GM23338 (cell line): ENCODE measurements at regions not wholly inside any gene's neighbourhood (a gene's known extent, or its start where the extent isn't known, plus 50 kb on each side); places are given as distances from the start of the nearest gene placed in this dataset.

Experiments
- ATAC-seq: fragments of 200-7000 bp; cut with Tn5 transposase; 3 replicates; pipeline ENCODE4 v1.9.1; 2020
- DNase-seq: peaks from one replicate; pipeline ENCODE4 v3.0.0-alpha.2; 2015; ENCODE audit warnings: low spot score
- H2AFZ ChIP-seq: fragments of 200-600 bp; sonication (generic); 2 replicates; pipeline ENCODE4 v1.8.0; 2016; ENCODE audit warnings: antibody characterized with exemption, mild to moderate bottlenecking, moderate library complexity
- H3F3A ChIP-seq: fragments of 200-600 bp; sonication (generic); replicated peaks from 2 replicates; pipeline ENCODE4 v1.8.0; 2017; ENCODE audit warnings: antibody characterized with exemption, mixed run types, low read depth
- H3K27ac ChIP-seq: fragments of 200-600 bp; sonication (generic); 2 replicates; pipeline ENCODE4 v1.6.1; 2016; ENCODE audit warnings: low read depth
- H3K27me3 ChIP-seq: fragments of 200-600 bp; sonication (generic); 2 replicates; pipeline ENCODE4 v1.8.0; 2016; ENCODE audit warnings: mild to moderate bottlenecking, mixed run types, moderate library complexity; ENCODE audit not compliant: insufficient read depth
- H3K36me3 ChIP-seq: fragments of 200-600 bp; sonication (generic); 2 replicates; pipeline ENCODE4 v1.8.0; 2016; ENCODE audit warnings: mild to moderate bottlenecking; ENCODE audit not compliant: insufficient read depth
- H3K4me1 ChIP-seq: fragments of 200-600 bp; sonication (generic); 2 replicates; pipeline ENCODE4 v1.8.0; 2016; ENCODE audit warnings: mild to moderate bottlenecking, moderate library complexity; ENCODE audit not compliant: insufficient read depth
- H3K4me2 ChIP-seq: fragments of 200-600 bp; sonication (generic); 2 replicates; pipeline ENCODE4 v1.7.1; 2017; ENCODE audit warnings: mixed run types
- H3K4me3 ChIP-seq: fragments of 200-600 bp; sonication (generic); 2 replicates; pipeline ENCODE4 v1.6.1; 2016; ENCODE audit warnings: mixed run types
- H3K79me2 ChIP-seq: fragments of 200-600 bp; sonication (generic); replicated peaks from 2 replicates; pipeline ENCODE4 v1.8.0; 2017; ENCODE audit warnings: mild to moderate bottlenecking; ENCODE audit not compliant: insufficient read depth
- H3K9me2 ChIP-seq: fragments of 200-600 bp; sonication (generic); 2 replicates; pipeline ENCODE4 v1.8.0; 2017; ENCODE audit not compliant: insufficient read depth
- H4K20me1 ChIP-seq: fragments of 200-600 bp; sonication (generic); replicated peaks from 2 replicates; pipeline ENCODE4 v1.8.0; 2017; ENCODE audit warnings: mild to moderate bottlenecking; ENCODE audit not compliant: insufficient read depth
- H3K27ac Mint-ChIP-seq: 2 replicates; pipeline ENCODE4 v1.8.0; 2020; ENCODE audit warnings: inconsistent platforms, mild to moderate bottlenecking, moderate library complexity, mixed read lengths
- H3K27me3 Mint-ChIP-seq: 3 replicates; pipeline ENCODE4 v1.8.0; 2022; ENCODE audit warnings: low read depth, mild to moderate bottlenecking, moderate library complexity, mixed read lengths, inconsistent platforms; ENCODE audit not compliant: insufficient read depth, poor library complexity
- H3K36me3 Mint-ChIP-seq: 3 replicates; pipeline ENCODE4 v1.8.0; 2021; ENCODE audit warnings: low read depth, mild to moderate bottlenecking, inconsistent platforms, moderate library complexity, mixed read lengths
- H3K4me1 Mint-ChIP-seq: 3 replicates; pipeline ENCODE4 v1.8.0; 2020; ENCODE audit warnings: mild to moderate bottlenecking, inconsistent platforms, mixed read lengths
- H3K4me3 Mint-ChIP-seq: 3 replicates; pipeline ENCODE4 v1.8.0; 2021; ENCODE audit warnings: moderate library complexity, mild to moderate bottlenecking, inconsistent platforms, mixed read lengths
- H3K9me3 Mint-ChIP-seq: 3 replicates; pipeline ENCODE4 v1.8.0; 2020; ENCODE audit warnings: moderate library complexity, mild to moderate bottlenecking, inconsistent platforms, mixed read lengths
- CREB1 ChIP-seq: fragments of 250-450 bp; sonication (Bioruptor Pico); IDR thresholded peaks from 2 replicates; pipeline ENCODE4 v1.5.0; 2020; ENCODE audit warnings: low read depth, mild to moderate bottlenecking, moderate library complexity
- CTCF ChIP-seq, 2 experiments: fragments of 200-600 bp in 1 of 2; sonication (generic) in 1 of 2; conservative IDR thresholded peaks; 2 replicates each; pipeline versions ENCODE4 v1.5.1 to v1.6.1; 2016 to 2017; ENCODE audit warnings: antibody characterized with exemption in 2 of 2, low read depth in 2 of 2, mild to moderate bottlenecking in 2 of 2, moderate library complexity in 1 of 2
- ETS1 ChIP-seq: IDR thresholded peaks from 2 replicates; pipeline ENCODE4 v1.6.1; 2016; ENCODE audit warnings: antibody characterized with exemption
- EZH2 ChIP-seq: fragments of 200-600 bp; sonication (generic); IDR thresholded peaks from one replicate; pipeline ENCODE4 v1.8.0; 2017; ENCODE audit warnings: antibody characterized with exemption, mild to moderate bottlenecking, low read depth; ENCODE audit not compliant: unreplicated experiment
- EZH2phosphoT487 ChIP-seq: fragments of 200-600 bp; sonication (generic); IDR thresholded peaks from one replicate; pipeline ENCODE4 v1.8.1; 2018; ENCODE audit warnings: antibody characterized with exemption; ENCODE audit not compliant: unreplicated experiment
- JUNB ChIP-seq: IDR thresholded peaks from one replicate; pipeline ENCODE4 v1.6.1; 2016; ENCODE audit warnings: antibody characterized with exemption; ENCODE audit not compliant: unreplicated experiment
- NANOG ChIP-seq: IDR thresholded peaks from 2 replicates; pipeline ENCODE4 v1.6.1; 2016; ENCODE audit warnings: antibody characterized with exemption, borderline replicate concordance
- POLR2AphosphoS5 ChIP-seq: IDR thresholded peaks from 2 replicates; pipeline ENCODE4 v1.6.1; 2016; ENCODE audit warnings: antibody characterized with exemption, low read depth
- REST ChIP-seq: IDR thresholded peaks from one replicate; pipeline ENCODE4 v1.6.1; 2018; ENCODE audit warnings: antibody characterized with exemption; ENCODE audit not compliant: unreplicated experiment
- STAT1 ChIP-seq: IDR thresholded peaks from one replicate; pipeline ENCODE4 v1.6.1; 2016; ENCODE audit warnings: antibody characterized with exemption; ENCODE audit not compliant: unreplicated experiment
- ZNF114 ChIP-seq: fragments of 250-450 bp; sonication (Bioruptor Pico); IDR thresholded peaks from 2 replicates; pipeline ENCODE4 v1.5.0; 2020; ENCODE audit warnings: mild to moderate bottlenecking, moderate library complexity
- ZNF331 ChIP-seq: fragments of 250-450 bp; sonication (Bioruptor Pico); IDR thresholded peaks from 2 replicates; pipeline ENCODE4 v1.5.0; 2020; ENCODE audit warnings: low read depth, mild to moderate bottlenecking, moderate library complexity
- ZNF462 ChIP-seq: fragments of 250-450 bp; sonication (Bioruptor Pico); IDR thresholded peaks from 2 replicates; pipeline ENCODE4 v1.5.0; 2020; ENCODE audit warnings: mild to moderate bottlenecking, moderate library complexity

- Mint-ChIP-seq H3K27me3 (no peaks in the 10 kb centered on the region), H3K36me3 (no peaks in the 10 kb centered on the region; the same call in 2 of the 3 replicates), H3K27ac (no peak overlapping the region), H3K4me1 (no peaks in the 10 kb centered on the region), H3K4me3 (no peak overlapping the region), H3K9me3 (no peaks in the 10 kb centered on the region)
- no peak overlapping the region for H3K27ac ChIP-seq
- no peak for TF ChIP-seq STAT1
- TF ChIP-seq ZNF331 (CRISPR knock-in tag): no peak
- TF ChIP-seq ZNF114 (CRISPR knock-in tag): no peak
- no peak for TF ChIP-seq REST
- TF ChIP-seq CTCF (conservative IDR thresholded peaks at IDR 0.05; ENCODE audit: low read depth in 2 of 2): no peak
- TF ChIP-seq NANOG: no peak
- TF ChIP-seq JUNB: no peak
- TF ChIP-seq ZNF462 (CRISPR knock-in tag): no peak
- TF ChIP-seq ETS1: no peak
- no peak for TF ChIP-seq CREB1 (CRISPR knock-in tag)
- TF ChIP-seq POLR2AphosphoS5: no peak
- TF ChIP-seq EZH2: no peak
- TF ChIP-seq EZH2phosphoT487: no peak
- H2AFZ ChIP-seq: no peak overlapping the region
- no peaks in the 10 kb centered on the region for H3K4me1 ChIP-seq
- H4K20me1 ChIP-seq: no peaks in the 10 kb centered on the region
- no peak overlapping the region for H3K4me3 ChIP-seq
- no peaks in the 10 kb centered on the region for H3F3A ChIP-seq
- no peaks in the 10 kb centered on the region for H3K9me2 ChIP-seq
- no peak for ATAC-seq
- no peaks in the 10 kb centered on the region for H3K27me3 ChIP-seq
- no peak overlapping the region for H3K4me2 ChIP-seq
- H3K36me3 ChIP-seq: no peaks in the 10 kb centered on the region
- DNase-seq: no peak
- H3K79me2 ChIP-seq: no peaks in the 10 kb centered on the region
Measured at GRCh38 chr20:48042628-48043027, 257.3 kb upstream of the SULF2 start.
